H9 (cell line): ENCODE measurements at regions not wholly inside any gene's neighbourhood (a gene's known extent, or its start where the extent isn't known, plus 50 kb on each side); places are given as distances from the start of the nearest gene placed in this dataset.

Experiments used
- DNase-seq: peaks from one replicate; pipeline ENCODE4 v3.0.0-alpha.2; 2017
- H2AFZ ChIP-seq: one replicate; pipeline ENCODE4 v1.6.1; 2013; ENCODE audit warnings: mild to moderate bottlenecking, low read length, control low read depth, moderate library complexity
- H2AK5ac ChIP-seq: 2 replicates; pipeline ENCODE4 v1.6.1; 2013; ENCODE audit warnings: low read length, control low read depth, mixed read lengths; ENCODE audit not compliant: insufficient read length
- H2BK120ac ChIP-seq: one replicate; pipeline ENCODE4 v1.6.1; 2013; ENCODE audit warnings: low read depth, mild to moderate bottlenecking, low read length, control low read depth, inconsistent platforms; ENCODE audit not compliant: poor library complexity, severe bottlenecking
- H2BK12ac ChIP-seq: 2 replicates; pipeline ENCODE4 v1.6.1; 2013; ENCODE audit warnings: low read length, control low read depth, mixed read lengths, low read depth; ENCODE audit not compliant: insufficient read length
- H2BK15ac ChIP-seq: 2 replicates; pipeline ENCODE4 v1.6.1; 2013; ENCODE audit warnings: low read depth, low read length, control low read depth
- H2BK20ac ChIP-seq: one replicate; pipeline ENCODE4 v1.6.1; 2013; ENCODE audit warnings: low read depth, mild to moderate bottlenecking, low read length, control low read depth, inconsistent platforms; ENCODE audit not compliant: poor library complexity, severe bottlenecking
- H2BK5ac ChIP-seq: 2 replicates; pipeline ENCODE4 v1.6.1; 2013; ENCODE audit warnings: low read length, control low read depth, mixed read lengths; ENCODE audit not compliant: insufficient read length
- H3K14ac ChIP-seq: 2 replicates; pipeline ENCODE4 v1.6.1; 2013; ENCODE audit warnings: low read length, control low read depth; ENCODE audit not compliant: insufficient read depth
- H3K18ac ChIP-seq: 2 replicates; pipeline ENCODE4 v1.6.1; 2013; ENCODE audit warnings: low read depth, mild to moderate bottlenecking, mixed read lengths, low read length, control low read depth; ENCODE audit not compliant: insufficient read length
- H3K23ac ChIP-seq: 2 replicates; pipeline ENCODE4 v1.6.1; 2013; ENCODE audit warnings: low read length, control low read depth, mixed read lengths, low read depth; ENCODE audit not compliant: insufficient read length
- H3K23me2 ChIP-seq: 2 replicates; pipeline ENCODE4 v1.6.1; 2013; ENCODE audit warnings: low read depth, mild to moderate bottlenecking, mixed read lengths, low read length, control low read depth; ENCODE audit not compliant: insufficient read length, poor library complexity, severe bottlenecking
- H3K27ac ChIP-seq: 2 replicates; pipeline ENCODE4 v1.5.1; 2013; ENCODE audit warnings: low read length, control low read depth, mixed read lengths, low read depth; ENCODE audit not compliant: insufficient read length
- H3K27me3 ChIP-seq: 2 replicates; pipeline ENCODE4 v1.6.1; 2013; ENCODE audit warnings: low read length, control low read depth, inconsistent platforms; ENCODE audit not compliant: insufficient read depth
- H3K4ac ChIP-seq: 2 replicates; pipeline ENCODE4 v1.6.1; 2013; ENCODE audit warnings: low read depth, mild to moderate bottlenecking, control low read depth, inconsistent platforms, low read length, moderate library complexity
- H3K4me1 ChIP-seq: 2 replicates; pipeline ENCODE4 v1.6.1; 2013; ENCODE audit warnings: low read length, control low read depth, inconsistent platforms; ENCODE audit not compliant: insufficient read depth
- H3K4me2 ChIP-seq: 2 replicates; pipeline ENCODE4 v1.6.1; 2013; ENCODE audit warnings: low read length, control low read depth, mixed read lengths; ENCODE audit not compliant: insufficient read length, insufficient read depth
- H3K56ac ChIP-seq: 2 replicates; pipeline ENCODE4 v1.6.1; 2013; ENCODE audit warnings: low read depth, mild to moderate bottlenecking, mixed read lengths, low read length, control low read depth; ENCODE audit not compliant: insufficient read length
- H3K79me1 ChIP-seq: 2 replicates; pipeline ENCODE4 v1.6.1; 2013; ENCODE audit warnings: low read depth, mild to moderate bottlenecking, moderate library complexity, low read length, control low read depth, inconsistent platforms; ENCODE audit not compliant: insufficient read depth, poor library complexity, severe bottlenecking
- H3K79me2 ChIP-seq: 2 replicates; pipeline ENCODE4 v1.6.1; 2013; ENCODE audit warnings: low read length, control low read depth, inconsistent platforms; ENCODE audit not compliant: insufficient read depth
- H3K9ac ChIP-seq: 2 replicates; pipeline ENCODE4 v1.6.1; 2013; ENCODE audit warnings: low read length, control low read depth, mixed read lengths; ENCODE audit not compliant: insufficient read length; ENCODE audit errors: extremely low read depth
- H3K9me3 ChIP-seq: one replicate; pipeline ENCODE4 v1.6.1; 2013; ENCODE audit warnings: low read depth, low read length, inconsistent platforms; ENCODE audit not compliant: control insufficient read depth
- H3T11ph ChIP-seq: one replicate; pipeline ENCODE4 v1.6.1; 2013; ENCODE audit warnings: mild to moderate bottlenecking, low read length, control low read depth, inconsistent platforms
- H4K20me1 ChIP-seq: one replicate; pipeline ENCODE4 v1.6.1; 2013; ENCODE audit not compliant: control insufficient read depth, insufficient read length, insufficient read depth
- H4K5ac ChIP-seq: 2 replicates; pipeline ENCODE4 v1.6.1; 2013; ENCODE audit warnings: low read depth, mild to moderate bottlenecking, mixed read lengths, low read length, control low read depth; ENCODE audit not compliant: insufficient read length
- H4K8ac ChIP-seq: replicated peaks from 2 replicates; pipeline ENCODE4 v1.6.1; 2013; ENCODE audit warnings: low read length, control low read depth, mixed read lengths, low read depth; ENCODE audit not compliant: insufficient read length
- H4K91ac ChIP-seq: 2 replicates; pipeline ENCODE4 v1.6.1; 2013; ENCODE audit warnings: low read depth, mild to moderate bottlenecking, moderate library complexity, mixed read lengths, low read length, control low read depth; ENCODE audit not compliant: insufficient read length
- H3K27ac Mint-ChIP-seq, 3 experiments: 2 replicates in 2 of 3; 3 replicates in 1 of 3; pipeline ENCODE4 v1.8.0; 2020 to 2021; ENCODE audit warnings: mixed read lengths in 3 of 3, mild to moderate bottlenecking in 1 of 3, moderate library complexity in 1 of 3
- H3K27me3 Mint-ChIP-seq: 2 replicates; pipeline ENCODE4 v1.8.0; 2021; ENCODE audit warnings: low read depth, mild to moderate bottlenecking, moderate library complexity, mixed read lengths
- H3K36me3 Mint-ChIP-seq, 3 experiments: 2 replicates in 2 of 3; 3 replicates in 1 of 3; pipeline ENCODE4 v1.8.0; 2020 to 2021; ENCODE audit warnings: low read depth in 3 of 3, mixed read lengths in 3 of 3; ENCODE audit not compliant: insufficient read depth in 1 of 3
- H3K4me1 Mint-ChIP-seq, 2 experiments: 2 replicates each; pipeline ENCODE4 v1.8.0; 2020; ENCODE audit warnings: mixed read lengths in 2 of 2
- H3K4me3 Mint-ChIP-seq, 2 experiments: 2 replicates in 1 of 2; 3 replicates in 1 of 2; pipeline ENCODE4 v1.8.0; 2020 to 2021; ENCODE audit warnings: mild to moderate bottlenecking in 2 of 2, mixed read lengths in 2 of 2, moderate library complexity in 1 of 2
- H3K9me3 Mint-ChIP-seq, 2 experiments: 2 replicates in 1 of 2; 3 replicates in 1 of 2; pipeline ENCODE4 v1.8.0; 2020; ENCODE audit warnings: mild to moderate bottlenecking in 2 of 2, mixed read lengths in 2 of 2, moderate library complexity in 1 of 2
- whole genome bisulfite sequencing: extraction: QIAGEN DNeasy Blood & Tissue Kit; methylation state at CpG from one replicate; pipeline ENCODE4 v1.1.7; 2013; ENCODE audit warnings: missing lambda C conversion rate, low lambda C conversion rate, mixed read lengths; ENCODE audit not compliant: insufficient read length; ENCODE audit errors: extremely low coverage; 5-methylcytosine and 5-hydroxymethylcytosine counted together
- TF ChIP-seq, protein P1 (sequence below): fragments of 200-600 bp; sonication (generic); conservative IDR thresholded peaks from 3 replicates; pipeline ENCODE4 v1.8.0; 2021; ENCODE audit warnings: antibody characterized with exemption, mild to moderate bottlenecking

DNA sequence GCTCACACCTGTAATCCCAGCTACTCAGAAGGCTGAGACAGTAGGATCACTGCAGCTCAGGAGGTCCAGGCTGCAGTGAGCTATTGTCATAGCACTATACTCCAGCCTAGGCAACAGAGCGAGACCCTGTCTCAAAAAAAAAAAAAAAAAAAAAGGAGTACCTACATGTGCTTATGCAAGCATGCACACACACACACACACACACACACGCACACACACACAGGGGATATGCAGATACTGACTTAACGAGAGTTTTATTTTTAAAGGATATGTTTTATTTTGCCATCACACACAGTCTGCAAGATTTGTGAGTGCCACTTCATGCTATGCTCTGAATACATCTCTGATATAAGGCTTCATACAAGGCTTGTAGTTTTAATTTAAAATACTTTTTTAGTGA, 479.3 kb downstream of the NEBL start:
- H3K36me3 Mint-ChIP-seq = peaks cover 0 to 5% (median 4%) of the 10 kb centered on the region in 3 experiments; a peak in 5 of 7 replicates
- H4K20me1 ChIP-seq = no peaks in the 10 kb centered on the region
- no peak overlapping the region for H3T11ph ChIP-seq
- H3K79me1 ChIP-seq = no peaks in the 10 kb centered on the region
- H3K27ac Mint-ChIP-seq = no peak overlapping the region
- H2BK20ac ChIP-seq = no peak overlapping the region
- peaks cover 8 to 9% of the 10 kb centered on the region in 2 experiments for H3K4me1 Mint-ChIP-seq
- no peak overlapping the region for H3K4me3 Mint-ChIP-seq
- DNase-seq = no peak
- no peaks in the 10 kb centered on the region for H3K4me1 ChIP-seq
- no peaks in the 10 kb centered on the region for H3K23me2 ChIP-seq
- no peak overlapping the region for H3K27ac ChIP-seq
- no peak overlapping the region for H2AFZ ChIP-seq
- H3K27me3 Mint-ChIP-seq = no peaks in the 10 kb centered on the region
- H4K91ac ChIP-seq = no peak overlapping the region
- H2BK120ac ChIP-seq = no peak overlapping the region
- no peak overlapping the region for H3K14ac ChIP-seq
- H3K56ac ChIP-seq = no peak overlapping the region
- no peak overlapping the region for H3K23ac ChIP-seq
- no peaks in the 10 kb centered on the region for H3K27me3 ChIP-seq
- H3K9ac ChIP-seq = no peak overlapping the region
- no peak overlapping the region for H3K18ac ChIP-seq
- TF ChIP-seq, protein P1, sequence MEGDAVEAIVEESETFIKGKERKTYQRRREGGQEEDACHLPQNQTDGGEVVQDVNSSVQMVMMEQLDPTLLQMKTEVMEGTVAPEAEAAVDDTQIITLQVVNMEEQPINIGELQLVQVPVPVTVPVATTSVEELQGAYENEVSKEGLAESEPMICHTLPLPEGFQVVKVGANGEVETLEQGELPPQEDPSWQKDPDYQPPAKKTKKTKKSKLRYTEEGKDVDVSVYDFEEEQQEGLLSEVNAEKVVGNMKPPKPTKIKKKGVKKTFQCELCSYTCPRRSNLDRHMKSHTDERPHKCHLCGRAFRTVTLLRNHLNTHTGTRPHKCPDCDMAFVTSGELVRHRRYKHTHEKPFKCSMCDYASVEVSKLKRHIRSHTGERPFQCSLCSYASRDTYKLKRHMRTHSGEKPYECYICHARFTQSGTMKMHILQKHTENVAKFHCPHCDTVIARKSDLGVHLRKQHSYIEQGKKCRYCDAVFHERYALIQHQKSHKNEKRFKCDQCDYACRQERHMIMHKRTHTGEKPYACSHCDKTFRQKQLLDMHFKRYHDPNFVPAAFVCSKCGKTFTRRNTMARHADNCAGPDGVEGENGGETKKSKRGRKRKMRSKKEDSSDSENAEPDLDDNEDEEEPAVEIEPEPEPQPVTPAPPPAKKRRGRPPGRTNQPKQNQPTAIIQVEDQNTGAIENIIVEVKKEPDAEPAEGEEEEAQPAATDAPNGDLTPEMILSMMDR = no peak
- no peak overlapping the region for H4K5ac ChIP-seq
- no peak overlapping the region for H3K4ac ChIP-seq
- no peak overlapping the region for H4K8ac ChIP-seq
- no peak overlapping the region for H2BK12ac ChIP-seq
- no peak overlapping the region for H2BK15ac ChIP-seq
- no peak overlapping the region for H3K4me2 ChIP-seq
- H2AK5ac ChIP-seq = no peak overlapping the region
- H3K9me3 Mint-ChIP-seq = peaks cover 8 to 11% of the 10 kb centered on the region in 2 experiments; a peak in 2 of 5 replicates
- H2BK5ac ChIP-seq = no peak overlapping the region
- H3K9me3 ChIP-seq = no peaks in the 10 kb centered on the region
- WGBS = no CpG with 5 or more reads among the region's 3 CpGs
- no peaks in the 10 kb centered on the region for H3K79me2 ChIP-seq
